Fibroblast of skin of right quadriceps (primary cell): ENCODE measurements at regions not wholly inside any gene's neighbourhood (a gene's known extent, or its start where the extent isn't known, plus 50 kb on each side); places are given as distances from the start of the nearest gene placed in this dataset.
"Not testable (repeated sequence)": the region's sequence is repeated elsewhere in the genome, so short reads cannot be mapped to it uniquely, and the experiment has no call there.

Source experiments
- DNase-seq: peaks from one replicate; pipeline ENCODE4 v3.0.0-alpha.2; 2013

DNA sequence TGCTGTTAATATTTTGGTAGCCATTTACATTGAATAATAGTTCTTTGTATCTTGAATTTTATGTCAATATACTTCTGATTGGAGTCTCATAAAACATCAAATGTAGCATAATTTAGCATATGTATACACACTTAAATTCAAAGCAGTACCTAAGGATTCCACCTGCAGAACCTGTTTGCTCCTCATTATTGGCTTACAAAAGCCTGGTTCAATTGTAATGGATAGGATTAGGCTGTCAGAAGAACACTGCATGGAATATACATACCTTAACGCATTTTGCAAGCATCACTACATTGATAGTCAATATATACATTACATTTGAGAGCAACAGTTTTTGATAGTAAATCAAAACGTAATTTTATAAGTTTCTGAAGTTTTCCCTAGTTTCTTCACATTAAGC is 711.3 kb upstream of the COX7C start:
- DNase-seq, result no peak

DNA sequence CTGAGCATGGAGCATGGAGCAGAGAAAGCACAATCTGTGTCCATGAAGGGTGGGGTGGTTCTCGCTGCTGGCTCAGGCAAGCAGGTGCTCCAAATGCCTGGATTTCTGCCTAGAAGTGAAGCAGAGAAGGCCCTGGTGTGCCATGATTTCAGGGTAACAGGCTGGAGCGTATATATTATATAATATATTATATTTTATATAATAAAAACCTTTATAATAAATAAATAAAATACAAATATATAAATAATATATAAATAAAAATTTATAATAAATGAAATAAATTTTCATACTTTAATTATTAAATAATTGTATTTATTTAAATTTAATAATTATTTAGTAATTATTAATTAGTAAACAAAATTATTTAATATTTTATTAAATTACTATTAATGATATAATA is 707.4 kb upstream of the COX7C start:
- DNase-seq, result no peak

DNA sequence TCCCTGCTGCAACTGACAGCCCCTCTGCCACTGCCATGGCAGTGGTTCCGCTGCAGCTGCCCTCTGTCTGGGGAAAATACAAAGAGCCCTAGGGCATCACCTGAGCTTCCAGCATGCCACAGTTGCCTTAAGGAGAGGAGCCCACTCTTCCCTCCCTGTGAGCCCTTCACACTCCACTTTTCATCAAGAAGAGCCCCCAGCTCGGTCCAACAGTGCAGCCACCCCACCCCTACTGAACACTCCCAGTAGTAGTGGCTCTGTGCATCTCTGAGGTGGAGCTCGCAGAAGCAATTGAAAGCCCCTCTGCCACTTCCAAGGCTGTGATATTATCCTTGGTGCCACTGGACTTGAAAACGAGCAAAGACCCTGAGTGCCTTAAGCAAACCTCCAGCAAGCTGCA is 696.8 kb upstream of the COX7C start:
- no peak for DNase-seq

DNA sequence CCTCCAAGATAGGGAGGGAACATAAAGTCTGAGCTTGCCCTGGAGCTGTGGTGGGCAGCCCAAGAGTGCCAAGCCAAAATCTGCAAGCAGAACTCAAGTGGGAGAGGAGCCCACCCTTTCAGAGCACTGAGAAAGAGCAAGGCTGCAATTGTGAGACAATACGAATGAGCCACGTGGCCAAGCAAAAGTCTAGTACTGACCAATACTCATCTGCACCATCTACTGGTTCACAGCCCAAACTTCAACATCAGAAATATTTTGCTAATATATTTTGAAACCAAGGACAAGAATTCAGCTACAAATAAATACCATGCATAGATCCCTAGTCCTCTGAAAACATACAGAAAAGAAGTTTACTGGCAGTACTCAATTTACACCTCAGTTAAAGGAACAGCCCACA is 696.2 kb upstream of the COX7C start:
- no peak for DNase-seq

DNA sequence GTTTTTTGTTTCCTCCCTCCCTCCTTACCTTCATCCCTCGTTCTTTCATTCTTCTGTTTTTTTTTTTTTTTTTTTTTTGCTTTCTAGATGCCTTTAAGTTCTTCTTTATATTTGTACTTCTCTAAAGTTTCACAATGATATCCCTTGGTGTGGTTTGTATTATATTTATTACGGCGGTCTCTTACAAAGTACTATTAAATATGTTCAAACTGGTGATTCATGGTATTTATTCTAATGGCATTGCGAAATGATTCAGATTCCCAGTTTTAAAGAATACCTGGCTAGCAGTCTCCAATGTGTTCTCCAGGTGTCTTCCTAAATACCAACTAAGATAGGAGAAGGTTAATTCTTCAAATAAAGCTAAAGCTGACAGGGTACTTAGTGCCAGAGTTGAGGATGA is 690.1 kb upstream of the COX7C start:
- no peak for DNase-seq

DNA sequence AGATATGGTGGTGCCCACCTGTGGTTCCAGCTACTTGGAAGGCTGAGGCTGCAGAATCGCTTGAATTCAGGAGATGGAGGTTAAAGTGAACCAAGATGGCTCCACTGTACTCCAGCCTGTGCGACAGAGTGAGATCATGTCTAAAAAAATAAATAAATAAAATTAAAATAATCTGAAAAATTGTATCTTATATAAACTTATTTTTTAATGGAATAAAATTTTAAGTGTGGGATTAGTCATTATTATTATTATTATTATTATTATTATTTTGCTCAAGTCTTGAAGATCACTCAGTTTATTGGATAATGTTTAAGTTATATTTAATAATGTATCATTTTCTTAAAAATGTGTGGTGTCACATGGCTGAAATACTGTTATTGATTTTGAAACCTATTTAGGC is 688.0 kb upstream of the COX7C start:
- no peak for DNase-seq

DNA sequence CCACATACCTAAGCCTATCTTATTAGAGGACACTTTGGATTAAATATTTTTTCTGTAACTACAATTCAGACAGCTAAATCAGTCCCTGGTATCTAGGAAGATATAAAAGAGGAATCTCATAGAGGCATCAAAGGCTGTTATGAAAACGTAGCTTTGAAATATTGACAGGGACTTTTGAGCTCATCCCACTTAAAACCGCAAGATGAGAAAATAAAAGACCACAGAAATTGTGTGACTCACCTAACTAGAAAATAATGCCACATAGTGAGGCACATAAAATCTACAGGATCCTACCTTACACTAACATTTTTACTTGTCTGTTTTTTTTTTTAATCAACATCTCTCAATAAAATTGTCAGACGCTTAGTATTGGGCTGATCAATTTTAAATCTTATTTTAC is 686.5 kb upstream of the COX7C start:
- no peak for DNase-seq

DNA sequence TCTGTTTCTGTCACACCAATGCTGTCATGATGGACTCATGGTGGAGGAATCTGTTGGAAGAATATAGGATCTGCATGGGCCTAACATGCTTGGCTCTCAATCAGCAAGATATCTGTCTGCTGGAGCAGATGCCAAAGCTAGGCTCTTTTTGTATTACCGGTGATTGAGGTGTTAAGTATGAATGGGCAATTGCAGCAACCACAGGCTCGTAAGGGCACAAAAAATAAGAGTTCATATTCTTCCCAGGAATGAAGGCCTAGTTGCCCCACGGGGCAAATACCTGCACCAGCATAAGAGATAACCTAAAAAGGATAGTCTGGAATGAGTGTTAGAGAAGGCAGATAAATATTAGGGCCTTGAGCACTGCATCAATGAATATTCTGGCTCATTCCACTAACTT is 679.5 kb upstream of the COX7C start:
- no peak for DNase-seq

DNA sequence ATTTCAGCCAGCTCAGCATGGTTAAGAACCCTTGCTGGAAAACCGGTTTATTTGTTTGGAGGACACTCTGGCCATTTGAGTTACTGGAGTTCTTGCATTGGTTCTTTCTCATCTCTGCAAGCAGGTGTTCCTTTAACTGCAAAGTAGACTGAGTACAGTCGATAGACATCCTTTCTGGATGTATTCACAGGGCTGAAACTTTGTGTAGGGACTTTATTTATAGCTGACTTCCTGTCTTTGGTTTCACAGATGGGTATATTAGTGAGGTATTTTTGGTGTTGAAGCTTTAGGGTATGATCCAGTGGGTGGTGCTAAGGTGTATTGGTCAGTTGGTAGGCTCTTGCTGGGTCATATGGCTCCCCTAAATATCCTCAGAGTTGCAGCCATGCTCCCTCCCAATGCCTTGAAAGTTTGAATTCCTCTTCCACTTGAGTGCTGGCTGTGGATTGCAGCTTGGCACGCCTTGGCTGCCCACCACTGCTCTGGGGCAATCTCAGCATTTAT is 666.0 kb upstream of the COX7C start:
- no peak for DNase-seq

DNA sequence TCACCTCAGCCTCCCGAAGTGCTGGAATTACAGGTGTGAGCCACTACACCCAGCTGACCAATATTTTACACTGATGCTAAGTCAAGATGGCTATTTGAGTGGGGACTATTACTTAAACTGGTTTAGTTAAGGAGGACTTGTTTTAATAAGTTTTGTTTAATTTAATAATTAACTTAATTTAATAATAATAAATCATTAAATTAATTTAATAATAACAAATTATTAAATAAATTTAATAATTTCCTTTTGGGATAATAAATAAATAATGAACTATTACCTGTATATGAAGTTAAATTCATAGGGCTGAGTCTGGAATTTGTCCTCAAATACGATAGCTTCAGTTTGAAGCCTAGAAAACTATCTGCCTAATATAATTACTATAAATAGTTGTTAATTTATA is 665.1 kb upstream of the COX7C start:
- DNase-seq, result no peak

DNA sequence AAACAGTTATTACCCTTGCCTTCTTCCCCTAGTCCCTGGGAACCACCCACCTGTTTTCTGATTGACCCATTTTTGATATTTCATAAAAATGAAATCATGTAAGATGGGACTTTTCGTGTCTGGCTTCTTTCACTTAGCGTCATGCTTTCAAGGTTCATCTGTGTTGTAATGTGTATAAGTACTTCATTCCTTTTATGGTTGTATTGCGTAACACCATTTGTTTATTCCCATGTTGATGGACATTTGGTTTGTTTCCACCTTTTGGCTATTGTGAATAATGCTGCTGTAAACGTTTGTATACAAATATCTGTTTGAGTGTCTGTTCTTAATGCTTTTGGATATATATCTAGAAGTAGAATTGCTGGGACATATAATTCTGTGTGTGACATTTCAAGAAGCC is 650.1 kb upstream of the COX7C start:
- no peak for DNase-seq

DNA sequence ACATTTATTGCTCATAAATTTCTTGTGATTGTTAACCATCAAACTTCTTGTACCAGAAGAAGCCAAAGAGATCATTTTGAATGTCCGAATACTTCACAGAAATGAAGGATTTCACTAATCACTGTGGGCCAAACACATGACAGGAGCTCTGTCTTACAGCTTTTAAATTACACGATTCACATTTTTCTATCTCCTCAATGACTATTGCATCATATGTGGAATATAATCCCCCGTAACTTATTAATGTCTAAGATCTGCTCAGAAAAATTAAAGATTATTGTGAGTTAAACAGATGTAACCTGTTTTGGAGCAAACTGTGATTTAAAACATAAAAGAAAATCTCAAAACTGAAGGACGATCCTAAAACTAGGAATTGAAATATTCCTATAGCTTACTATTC is 645.2 kb upstream of the COX7C start:
- no peak for DNase-seq

DNA sequence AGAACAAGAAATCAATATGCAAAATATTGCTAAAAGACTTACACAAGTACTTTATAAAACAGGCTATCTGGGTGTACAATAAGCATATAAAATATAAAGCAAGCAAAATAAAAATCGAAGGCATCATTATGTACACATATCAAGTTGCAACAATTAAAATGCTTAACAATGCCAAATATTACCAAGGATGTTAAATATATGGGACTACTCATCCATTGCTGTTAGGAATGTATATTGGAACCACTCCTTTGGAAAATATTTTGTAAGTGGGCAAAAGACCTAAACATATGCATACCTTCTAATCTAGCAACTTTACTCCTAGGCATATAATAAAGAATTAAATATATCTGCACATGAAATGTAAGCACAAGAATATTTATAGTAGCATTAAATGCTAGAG is 632.6 kb upstream of the COX7C start:
- DNase-seq, result no peak

DNA sequence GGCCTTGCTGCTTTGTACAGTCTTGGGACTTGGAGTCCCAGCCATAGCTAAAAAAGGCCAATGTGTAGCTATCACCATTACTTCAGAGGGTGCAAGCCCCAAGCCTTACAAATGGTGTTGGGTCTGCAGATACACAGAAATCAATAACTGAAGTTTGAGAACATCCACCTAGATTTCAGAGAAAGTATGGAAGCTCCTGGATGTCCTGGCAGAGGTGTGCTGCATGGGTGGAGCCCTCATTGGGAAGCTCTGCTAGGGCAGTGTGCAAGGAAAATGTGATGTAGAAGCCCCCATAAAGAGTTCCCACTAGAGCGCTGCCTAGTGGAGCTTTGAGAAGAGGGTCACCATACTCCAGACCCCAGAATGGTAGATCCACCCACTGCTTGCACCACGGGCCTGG is 626.7 kb upstream of the COX7C start:
- DNase-seq, result no peak

DNA sequence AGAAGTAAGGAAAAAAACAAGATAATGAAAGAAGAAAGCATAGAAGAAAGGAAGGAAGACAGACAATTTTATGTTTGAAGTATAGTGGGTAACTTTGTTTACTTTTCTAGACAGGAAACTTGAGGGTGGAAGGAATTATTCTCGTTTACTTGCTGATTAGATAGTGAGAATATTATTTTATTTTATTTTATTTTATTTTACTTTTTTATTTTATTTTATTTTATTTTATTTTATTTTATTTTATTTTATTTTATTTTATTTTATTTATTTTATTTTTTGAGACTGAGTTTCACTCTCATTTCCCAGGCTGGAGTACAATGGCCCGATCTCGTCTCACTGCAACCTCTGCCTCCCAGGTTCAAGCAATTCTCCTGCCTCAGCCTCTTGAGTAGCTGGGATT is 623.1 kb upstream of the COX7C start:
- DNase-seq, result not testable (repeated sequence)

DNA sequence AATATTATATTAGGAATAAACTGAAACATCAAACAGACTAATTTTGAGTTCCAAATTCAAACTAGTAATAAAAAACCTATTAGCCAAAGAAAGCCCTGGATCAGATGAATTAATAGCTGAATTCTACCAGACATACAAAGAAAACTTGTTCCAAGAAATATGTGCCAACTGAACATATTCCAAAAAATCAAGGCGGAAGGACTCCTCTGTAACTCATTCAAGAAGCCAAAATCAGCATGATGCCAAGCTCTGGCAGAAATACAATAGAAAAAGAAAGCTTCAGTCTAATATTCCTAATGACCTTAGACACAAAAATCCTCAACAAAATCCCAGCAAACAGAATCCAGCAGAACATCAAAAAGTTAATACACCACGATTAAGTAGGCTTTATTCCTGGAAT is 619.1 kb upstream of the COX7C start:
- DNase-seq, result no peak

DNA sequence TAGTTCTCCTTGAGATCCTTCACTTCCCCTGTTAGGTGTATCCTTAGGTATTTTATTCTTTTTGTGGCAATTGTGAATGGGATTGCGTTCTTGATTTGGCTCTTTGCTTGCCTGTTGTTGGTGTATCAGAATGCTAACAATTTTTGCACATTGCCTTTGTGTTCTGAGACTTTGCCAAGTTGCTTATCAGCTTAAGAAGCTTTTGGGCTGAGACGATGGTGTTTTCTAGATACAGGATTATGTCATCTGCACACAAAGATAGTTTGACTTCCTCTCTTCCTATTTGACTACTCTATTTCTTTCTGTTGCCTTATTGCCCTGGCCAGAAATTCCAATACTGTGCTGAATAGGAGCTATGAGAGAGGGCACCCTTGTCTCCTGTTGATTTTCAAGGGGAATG is 609.4 kb upstream of the COX7C start:
- no peak for DNase-seq

DNA sequence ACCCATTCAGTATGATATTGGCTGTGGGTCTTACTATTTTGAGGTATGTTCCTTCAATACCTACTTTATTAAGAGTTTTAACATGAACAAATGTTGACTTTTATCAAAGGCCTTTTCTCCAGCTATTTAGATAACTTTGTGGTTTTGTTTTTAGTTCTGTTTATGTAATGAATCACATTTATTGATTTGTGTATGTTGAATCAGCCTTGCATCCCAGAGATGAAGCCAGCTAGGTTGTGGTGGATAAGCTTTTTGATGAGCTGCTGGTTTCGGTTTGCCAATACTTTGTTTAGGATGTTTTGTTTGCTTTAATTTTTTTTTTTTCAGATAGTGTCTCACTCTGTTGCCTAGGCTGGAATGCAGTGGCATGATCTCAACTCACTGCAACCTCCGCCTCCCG is 609.0 kb upstream of the COX7C start:
- no peak for DNase-seq

DNA sequence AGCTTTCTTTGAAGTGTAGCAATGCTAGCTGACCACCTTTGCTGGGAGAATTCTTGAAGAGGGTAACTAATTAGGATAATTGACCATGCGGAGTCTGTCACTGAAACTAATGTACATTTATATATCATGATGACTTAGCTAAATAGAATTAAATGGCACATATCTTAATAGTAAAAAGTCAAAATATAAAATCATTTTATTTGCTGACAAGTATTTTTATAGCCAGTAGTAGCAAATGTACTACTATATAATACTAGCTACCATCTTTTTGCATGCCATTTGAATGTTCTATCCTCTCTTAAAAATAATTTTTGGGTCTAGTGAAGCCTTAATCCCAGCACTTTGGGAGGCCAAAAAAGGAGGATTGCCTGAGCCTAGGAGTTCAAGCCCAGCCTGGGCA is 605.8 kb upstream of the COX7C start:
- DNase-seq, result no peak

DNA sequence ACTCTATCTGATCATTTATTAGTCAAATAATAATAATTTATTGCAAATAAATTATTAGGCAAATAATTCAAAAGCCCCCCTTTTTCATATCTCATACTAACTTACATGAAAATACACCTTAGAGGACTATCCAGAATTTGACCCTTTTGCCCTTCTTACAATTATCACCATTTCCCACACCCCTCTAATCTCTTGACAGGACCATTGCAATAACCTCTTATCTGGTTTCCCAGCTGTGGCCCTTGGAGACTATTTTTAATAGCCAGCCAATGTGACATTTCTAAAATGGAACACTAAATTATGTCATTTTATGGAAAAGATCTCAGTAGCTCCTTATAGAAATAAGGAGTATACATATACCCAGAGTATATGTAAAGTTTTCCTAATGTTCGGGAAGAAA is 588.4 kb upstream of the COX7C start:
- no peak for DNase-seq

DNA sequence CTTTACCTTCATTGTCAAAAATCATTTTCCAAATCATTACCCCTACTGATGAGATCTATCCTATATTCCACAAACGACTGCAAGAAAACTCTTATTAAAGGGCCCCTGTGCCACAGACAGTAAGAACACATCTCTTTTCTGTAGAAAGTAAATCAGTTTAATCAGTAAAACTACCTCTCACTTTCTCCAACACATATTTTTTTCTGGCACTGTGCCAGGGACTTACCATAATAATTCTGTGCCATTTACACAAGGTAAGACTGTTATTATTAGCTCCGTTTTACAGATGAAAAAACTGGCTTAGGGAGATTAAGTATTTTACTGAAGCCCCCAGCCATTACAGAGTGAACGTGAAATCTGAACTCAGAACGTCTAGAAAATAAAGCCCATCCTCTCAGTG is 587.0 kb upstream of the COX7C start:
- no peak for DNase-seq

DNA sequence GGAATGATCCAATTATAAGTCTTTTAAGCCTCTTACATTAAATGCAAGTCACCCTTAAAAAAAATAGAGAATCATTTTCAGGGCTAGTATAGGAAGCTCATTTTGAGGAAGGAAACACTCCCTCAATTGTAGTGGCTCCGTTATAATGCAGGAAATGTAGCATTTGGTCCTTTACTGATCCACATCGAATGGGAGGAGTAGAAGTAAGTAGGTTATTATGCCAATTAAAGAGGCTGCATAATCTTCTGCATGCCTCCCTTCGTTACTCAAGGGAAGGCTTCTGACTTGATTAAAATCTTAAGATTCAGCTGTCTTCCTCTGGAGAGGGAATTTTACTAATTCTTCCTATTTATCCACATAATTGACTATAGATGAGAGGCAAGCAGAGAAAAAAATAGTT is 579.2 kb upstream of the COX7C start:
- no peak for DNase-seq

DNA sequence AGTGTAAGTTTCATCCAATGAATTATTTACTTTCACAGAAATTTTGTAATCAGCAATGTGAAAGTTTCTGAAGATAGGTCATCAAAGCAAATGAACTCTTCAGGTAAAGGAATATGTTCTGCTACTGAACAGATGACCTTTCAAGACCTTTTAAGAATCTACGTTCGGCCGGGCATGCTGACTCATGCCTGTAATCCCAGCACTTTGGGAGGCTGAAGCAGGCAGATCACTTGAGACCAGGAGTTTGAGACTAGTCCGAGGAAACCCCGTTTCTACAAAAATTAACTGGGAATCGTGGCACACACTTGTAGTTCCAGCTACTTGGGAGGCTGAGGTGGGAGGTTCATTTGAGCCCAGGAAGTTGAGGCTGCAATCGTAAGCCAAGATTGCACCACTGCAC is 578.4 kb upstream of the COX7C start:
- DNase-seq, result no peak

DNA sequence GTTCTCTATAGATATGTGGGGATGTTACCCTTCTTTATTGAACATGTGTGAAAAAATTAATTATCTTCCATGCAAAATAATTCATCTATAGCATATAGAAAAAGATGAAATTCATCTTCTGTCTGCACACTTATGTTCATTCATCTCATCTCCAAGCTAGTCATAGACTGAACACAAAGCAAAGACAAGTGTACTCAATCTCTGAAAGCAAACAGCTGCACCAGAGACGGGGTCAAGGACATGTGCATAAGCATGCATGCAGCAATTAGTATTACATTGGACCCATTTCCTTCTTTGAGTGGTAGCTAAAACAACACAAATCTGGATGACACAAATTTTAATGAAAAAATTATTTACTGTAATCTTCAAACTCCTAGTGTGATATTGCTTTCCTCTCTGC is 547.0 kb upstream of the COX7C start:
- no peak for DNase-seq

DNA sequence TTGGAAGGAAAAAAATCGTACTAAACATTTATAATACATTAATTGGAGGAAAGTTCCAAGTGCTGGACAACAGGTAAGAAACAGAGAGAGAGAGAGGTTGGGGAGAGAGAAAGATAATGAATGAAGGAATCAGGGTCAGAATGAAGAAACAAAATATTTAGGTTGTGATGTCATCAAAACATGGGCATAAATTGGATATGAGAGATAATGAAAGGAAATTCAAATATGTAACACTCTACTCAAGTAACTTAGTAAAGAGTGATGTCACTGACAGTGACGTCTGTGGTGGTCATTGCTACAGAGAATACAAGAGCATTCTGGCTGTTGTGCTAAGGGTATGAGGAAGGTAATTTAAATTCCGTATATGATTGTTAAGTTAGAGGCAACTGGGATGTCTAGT is 543.4 kb upstream of the COX7C start:
- no peak for DNase-seq

DNA sequence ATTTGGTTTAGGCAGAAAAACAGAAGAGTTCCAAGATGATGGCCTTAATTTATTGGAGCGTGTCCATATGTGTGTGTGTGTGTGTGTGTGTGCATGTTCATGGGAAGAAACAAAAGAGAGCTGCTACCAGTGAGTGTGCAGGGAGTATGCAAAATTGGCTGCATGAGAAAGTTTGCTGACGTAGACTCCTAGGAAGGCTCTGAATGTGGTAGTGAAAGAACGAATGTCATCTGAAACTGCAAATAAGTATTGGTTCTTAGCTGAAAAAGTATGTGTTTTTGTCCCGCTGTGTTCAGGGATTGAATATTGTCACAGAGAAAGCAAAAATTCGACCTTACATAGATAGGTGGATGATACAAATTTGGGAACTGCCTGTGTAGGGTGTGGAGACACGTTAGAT is 542.6 kb upstream of the COX7C start:
- no peak for DNase-seq
